ENCODE measurements at regions not wholly inside any gene's neighbourhood (a gene's known extent, or its start where the extent isn't known, plus 50 kb on each side); places are given as distances from the start of the nearest gene placed in this dataset.

GRCh38 chr2:15786901-15787300 is 153.4 kb upstream of the MYCN start:
- no peaks in the 10 kb centered on the region for H3K4me1 ChIP-seq (ENCODE audit: low read length)
- H3K9ac ChIP-seq (ENCODE audit: low read length): no peak overlapping the region
- H3K4me2 ChIP-seq (ENCODE audit: low read length): no peak overlapping the region
- H3K27me3 ChIP-seq (ENCODE audit: low read depth, low read length): peaks cover 10% of the 10 kb centered on the region
- TF ChIP-seq EZH2phosphoT487 (IDR thresholded peaks at IDR 0.05; ENCODE audit: low read depth) (no peak), CTCF (IDR thresholded peaks at IDR 0.05; ENCODE audit: low read depth, low read length) (no peak)
- no peaks in the 10 kb centered on the region for H3K79me2 ChIP-seq (ENCODE audit: low read length)
- H3K4me3 ChIP-seq (ENCODE audit: low read length): no peak overlapping the region
- no peak overlapping the region for H3K27ac ChIP-seq (ENCODE audit: low read length)
- no peaks in the 10 kb centered on the region for H3K9me3 ChIP-seq (ENCODE audit: insufficient read depth, low read length)
- H3K36me3 ChIP-seq (replicated peaks; ENCODE audit: low read depth, low read length): no peaks in the 10 kb centered on the region
- no peaks in the 10 kb centered on the region for H4K20me1 ChIP-seq (ENCODE audit: insufficient read depth, low read length)
- no peak overlapping the region for H2AFZ ChIP-seq (ENCODE audit: low read depth, low read length)

GRCh38 chr2:15787535-15788454 is 152.6 kb upstream of the MYCN start:
- no peak overlapping the region for H2AFZ ChIP-seq (ENCODE audit: low read depth, low read length)
- no peak overlapping the region for H3K9ac ChIP-seq (ENCODE audit: low read length)
- H3K27ac ChIP-seq (ENCODE audit: low read length): no peak overlapping the region
- H4K20me1 ChIP-seq (ENCODE audit: insufficient read depth, low read length): no peaks in the 10 kb centered on the region
- no peaks in the 10 kb centered on the region for H3K9me3 ChIP-seq (ENCODE audit: insufficient read depth, low read length)
- no peak overlapping the region for H3K4me3 ChIP-seq (ENCODE audit: low read length)
- peaks cover 10% of the 10 kb centered on the region for H3K27me3 ChIP-seq (ENCODE audit: low read depth, low read length)
- no peaks in the 10 kb centered on the region for H3K36me3 ChIP-seq (replicated peaks; ENCODE audit: low read depth, low read length)
- TF ChIP-seq CTCF (IDR thresholded peaks at IDR 0.05; ENCODE audit: low read depth, low read length) (no peak), EZH2phosphoT487 (IDR thresholded peaks at IDR 0.05; ENCODE audit: low read depth) (no peak)
- no peak overlapping the region for H3K4me2 ChIP-seq (ENCODE audit: low read length)
- no peaks in the 10 kb centered on the region for H3K79me2 ChIP-seq (ENCODE audit: low read length)
- no peaks in the 10 kb centered on the region for H3K4me1 ChIP-seq (ENCODE audit: low read length)

- Histone ChIP-seq H3K9ac (ENCODE audit: low read length) (no peak overlapping the region), H3K27me3 (ENCODE audit: low read depth, low read length) (peaks cover 8% of the 10 kb centered on the region; the same call in 1 of the 2 replicates), H3K36me3 (replicated peaks; ENCODE audit: low read depth, low read length) (no peaks in the 10 kb centered on the region), H3K4me2 (ENCODE audit: low read length) (no peak overlapping the region), H3K27ac (ENCODE audit: low read length) (no peak overlapping the region), H2AFZ (ENCODE audit: low read depth, low read length) (no peak overlapping the region), H3K4me3 (ENCODE audit: low read length) (no peak overlapping the region), H3K9me3 (ENCODE audit: insufficient read depth, low read length) (no peaks in the 10 kb centered on the region), H3K4me1 (ENCODE audit: low read length) (no peaks in the 10 kb centered on the region), H4K20me1 (ENCODE audit: insufficient read depth, low read length) (no peaks in the 10 kb centered on the region), H3K79me2 (ENCODE audit: low read length) (no peaks in the 10 kb centered on the region)
- no peak for TF ChIP-seq CTCF (IDR thresholded peaks at IDR 0.05; ENCODE audit: low read depth, low read length)
- TF ChIP-seq EZH2phosphoT487 (IDR thresholded peaks at IDR 0.05; ENCODE audit: low read depth): no peak
Observed at GRCh38 chr2:15788455-15788829, 151.9 kb upstream of the MYCN start.

GRCh38 chr2:15788830-15789229 is 151.5 kb upstream of the MYCN start:
- Histone ChIP-seq H3K4me1 (ENCODE audit: low read length) (no peaks in the 10 kb centered on the region), H3K79me2 (ENCODE audit: low read length) (no peaks in the 10 kb centered on the region), H3K27ac (ENCODE audit: low read length) (no peak overlapping the region), H2AFZ (ENCODE audit: low read depth, low read length) (no peak overlapping the region), H3K4me3 (ENCODE audit: low read length) (no peak overlapping the region), H3K4me2 (ENCODE audit: low read length) (no peak overlapping the region), H3K9me3 (ENCODE audit: insufficient read depth, low read length) (no peaks in the 10 kb centered on the region), H4K20me1 (ENCODE audit: insufficient read depth, low read length) (no peaks in the 10 kb centered on the region), H3K36me3 (replicated peaks; ENCODE audit: low read depth, low read length) (no peaks in the 10 kb centered on the region), H3K27me3 (ENCODE audit: low read depth, low read length) (peaks cover 9% of the 10 kb centered on the region; the same call in 1 of the 2 replicates), H3K9ac (ENCODE audit: low read length) (no peak overlapping the region)
- TF ChIP-seq CTCF (IDR thresholded peaks at IDR 0.05; ENCODE audit: low read depth, low read length) (no peak), EZH2phosphoT487 (IDR thresholded peaks at IDR 0.05; ENCODE audit: low read depth) (no peak)

Measured in OCI-LY3 (cell line).